ENCODE measurements at regions not wholly inside any gene's neighbourhood (a gene's known extent, or its start where the extent isn't known, plus 50 kb on each side); places are given as distances from the start of the nearest gene placed in this dataset.

DNA sequence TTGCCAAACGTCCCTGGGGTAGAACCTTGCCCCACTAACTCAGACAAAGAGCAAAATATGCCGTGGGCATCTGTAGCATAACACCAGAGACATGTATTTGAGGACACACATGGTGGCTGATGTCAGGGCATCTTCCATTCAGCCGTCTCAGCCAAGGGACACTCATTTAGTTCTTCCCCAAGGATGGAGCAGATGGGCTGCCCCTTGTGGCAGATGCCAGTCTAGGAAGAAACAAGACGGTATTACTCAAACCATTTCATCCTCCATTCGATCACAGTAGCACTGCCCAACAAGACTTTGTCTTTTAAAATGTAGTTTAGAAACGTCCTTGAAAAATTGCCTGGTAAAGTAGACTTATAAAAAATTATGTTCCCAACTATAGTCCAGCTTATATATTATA lies 937.6 kb upstream of the EEF2KMT start:
- no peak for TF ChIP-seq POLR2A (IDR thresholded peaks at IDR 0.05)
- TF ChIP-seq, protein P1, sequence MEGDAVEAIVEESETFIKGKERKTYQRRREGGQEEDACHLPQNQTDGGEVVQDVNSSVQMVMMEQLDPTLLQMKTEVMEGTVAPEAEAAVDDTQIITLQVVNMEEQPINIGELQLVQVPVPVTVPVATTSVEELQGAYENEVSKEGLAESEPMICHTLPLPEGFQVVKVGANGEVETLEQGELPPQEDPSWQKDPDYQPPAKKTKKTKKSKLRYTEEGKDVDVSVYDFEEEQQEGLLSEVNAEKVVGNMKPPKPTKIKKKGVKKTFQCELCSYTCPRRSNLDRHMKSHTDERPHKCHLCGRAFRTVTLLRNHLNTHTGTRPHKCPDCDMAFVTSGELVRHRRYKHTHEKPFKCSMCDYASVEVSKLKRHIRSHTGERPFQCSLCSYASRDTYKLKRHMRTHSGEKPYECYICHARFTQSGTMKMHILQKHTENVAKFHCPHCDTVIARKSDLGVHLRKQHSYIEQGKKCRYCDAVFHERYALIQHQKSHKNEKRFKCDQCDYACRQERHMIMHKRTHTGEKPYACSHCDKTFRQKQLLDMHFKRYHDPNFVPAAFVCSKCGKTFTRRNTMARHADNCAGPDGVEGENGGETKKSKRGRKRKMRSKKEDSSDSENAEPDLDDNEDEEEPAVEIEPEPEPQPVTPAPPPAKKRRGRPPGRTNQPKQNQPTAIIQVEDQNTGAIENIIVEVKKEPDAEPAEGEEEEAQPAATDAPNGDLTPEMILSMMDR (IDR thresholded peaks at IDR 0.05), result no peak

All from heart left ventricle (tissue), 13 donors.